Bronchial epithelial cell (primary cell): ENCODE measurements at regions not wholly inside any gene's neighbourhood (a gene's known extent, or its start where the extent isn't known, plus 50 kb on each side); places are given as distances from the start of the nearest gene placed in this dataset.

Experiments used
- DNase-seq: peaks from one replicate; pipeline ENCODE4 v3.0.0-alpha.2; 2010; ENCODE audit warnings: low read depth
- FAIRE-seq: peaks from 2 replicates; lab custom pipeline; 2011; peaks lifted over from hg19 to GRCh38; lab: Jason Lieb, UNC
- H3K27me3 ChIP-seq: 2 replicates; pipeline ENCODE4 v1.5.1; 2011; ENCODE audit warnings: low read length; ENCODE audit not compliant: control insufficient read depth, insufficient read depth
- H3K36me3 ChIP-seq: 2 replicates; pipeline ENCODE4 v1.5.1; 2011; ENCODE audit warnings: low read length; ENCODE audit not compliant: control insufficient read depth, insufficient read depth
- H3K4me3 ChIP-seq: 2 replicates; pipeline ENCODE4 v1.5.1; 2011; ENCODE audit warnings: mild to moderate bottlenecking, low read depth, low read length, control low read depth
- CTCF ChIP-seq: IDR thresholded peaks from 2 replicates; pipeline ENCODE4 v1.5.1; 2011; ENCODE audit warnings: mild to moderate bottlenecking, moderate library complexity, low read length, control low read depth, inconsistent platforms; ENCODE audit not compliant: insufficient read depth, severe bottlenecking

GRCh38 chr13:22263185-22263584 lies 592.3 kb downstream of the FGF9 start:
- no peaks in the 10 kb centered on the region for H3K27me3 ChIP-seq
- DNase-seq (no peak), FAIRE-seq (no peak)
- no peak for TF ChIP-seq CTCF
- H3K36me3 ChIP-seq = no peaks in the 10 kb centered on the region
- H3K4me3 ChIP-seq = no peak overlapping the region

DNA sequence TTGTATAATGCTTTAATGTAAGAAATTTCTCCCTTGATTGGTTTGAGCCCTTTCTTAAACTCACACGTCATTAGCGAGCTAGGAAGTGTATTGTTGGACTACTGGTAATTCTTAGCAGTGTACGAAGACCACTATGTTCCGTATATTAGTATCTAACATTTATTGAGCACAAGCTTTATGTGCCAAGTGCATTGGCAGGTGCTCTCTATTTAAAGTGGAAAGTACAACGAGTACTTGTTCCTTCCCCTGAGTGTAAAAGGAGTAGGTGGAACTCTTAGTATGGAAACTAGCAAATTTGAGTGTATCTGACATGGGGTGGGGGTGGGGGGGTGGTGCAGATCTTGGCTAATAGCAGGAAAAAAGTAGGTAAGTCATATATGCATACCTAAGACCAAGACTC lies 594.7 kb downstream of the FGF9 start:
- DNase-seq = no peak
- FAIRE-seq = no peak
- H3K36me3 ChIP-seq = no peaks in the 10 kb centered on the region

GRCh38 chr13:22270881-22271280 lies 600.0 kb downstream of the FGF9 start:
- no peak for TF ChIP-seq CTCF
- H3K4me3 ChIP-seq = no peak overlapping the region
- no peaks in the 10 kb centered on the region for H3K36me3 ChIP-seq
- H3K27me3 ChIP-seq = no peaks in the 10 kb centered on the region
- no peak for DNase-seq
- FAIRE-seq = no peak

More for the DNA sequence above, 594.7 kb downstream of the FGF9 start:
- Histone ChIP-seq H3K27me3 (no peaks in the 10 kb centered on the region), H3K4me3 (no peak overlapping the region)
- TF ChIP-seq CTCF = no peak

DNA sequence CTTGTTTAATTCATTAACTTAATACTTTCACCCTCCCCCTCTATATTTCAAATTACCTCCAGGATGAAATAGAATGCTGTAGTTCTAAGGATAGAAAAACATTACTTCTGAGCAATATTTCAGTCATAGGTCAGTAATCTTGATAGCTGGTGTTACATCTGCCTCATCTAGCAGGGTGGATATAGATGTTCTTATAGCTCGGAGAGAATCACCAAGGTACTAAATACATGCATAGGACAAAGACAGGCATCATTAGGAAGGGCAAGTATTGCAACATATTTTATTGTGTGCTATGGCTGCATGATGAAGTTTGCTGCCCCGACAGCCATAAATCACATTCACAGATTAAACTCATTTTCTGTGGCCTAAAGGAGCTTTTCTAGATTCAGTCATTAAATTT lies 601.0 kb downstream of the FGF9 start:
- no peak for FAIRE-seq
- TF ChIP-seq CTCF = no peak

DNA sequence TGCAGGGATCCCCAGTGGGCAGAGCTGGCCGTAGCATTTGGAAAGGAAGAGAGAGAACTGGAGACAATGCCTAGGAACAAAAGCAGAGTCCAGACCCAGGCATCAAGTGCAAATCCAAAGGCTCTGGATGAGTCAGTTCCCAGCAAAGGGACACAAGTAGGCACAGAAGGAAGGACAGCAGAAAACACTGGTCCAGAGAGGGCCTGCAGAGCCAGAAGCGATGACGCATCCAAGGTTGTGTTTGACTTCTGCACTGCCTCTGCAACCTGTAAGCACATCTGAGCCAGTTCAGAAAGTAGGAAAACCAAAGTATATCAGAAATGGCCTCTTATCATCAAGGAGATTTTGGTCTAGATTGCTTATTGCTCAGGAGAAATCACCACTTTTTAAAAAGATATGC lies 604.5 kb downstream of the FGF9 start:
- Histone ChIP-seq H3K36me3 (no peaks in the 10 kb centered on the region), H3K4me3 (no peak overlapping the region), H3K27me3 (no peaks in the 10 kb centered on the region)
- TF ChIP-seq CTCF = no peak
- no peak for DNase-seq
- no peak for FAIRE-seq

More for the DNA sequence above, 601.0 kb downstream of the FGF9 start:
- Histone ChIP-seq H3K4me3 (no peak overlapping the region), H3K27me3 (no peaks in the 10 kb centered on the region), H3K36me3 (no peaks in the 10 kb centered on the region)
- DNase-seq = no peak

DNA sequence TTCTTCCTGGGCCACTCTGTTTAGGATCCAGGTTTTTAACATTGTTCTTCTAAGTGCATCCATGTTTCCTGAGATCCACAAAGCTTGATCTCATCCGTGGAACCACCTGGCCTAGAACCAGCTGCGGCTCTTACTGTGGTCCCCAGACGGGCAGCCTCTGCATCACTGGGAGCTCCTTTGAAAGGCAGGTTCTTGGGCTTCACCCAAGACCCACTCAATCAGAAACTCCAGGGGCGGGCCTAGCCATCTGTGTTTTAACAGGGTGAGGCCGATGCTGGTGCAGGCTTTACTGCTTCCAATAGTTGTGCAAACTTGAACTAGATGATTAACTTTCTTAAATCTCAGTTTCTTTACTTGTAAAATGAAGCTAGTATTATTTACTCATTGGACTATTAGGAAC lies 605.7 kb downstream of the FGF9 start:
- FAIRE-seq (no peak), DNase-seq (no peak)

More for the DNA sequence above, 605.7 kb downstream of the FGF9 start:
- H3K36me3 ChIP-seq = no peaks in the 10 kb centered on the region
- no peaks in the 10 kb centered on the region for H3K27me3 ChIP-seq
- TF ChIP-seq CTCF = no peak
- H3K4me3 ChIP-seq = no peak overlapping the region
